Mucosa of gallbladder (tissue), 1 donor: ENCODE measurements at regions not wholly inside any gene's neighbourhood (a gene's known extent, or its start where the extent isn't known, plus 50 kb on each side); places are given as distances from the start of the nearest gene placed in this dataset.
"Not testable (repeated sequence)": the region's sequence is repeated elsewhere in the genome, so short reads cannot be mapped to it uniquely, and the experiment has no call there.

Experiments
- DNase-seq: peaks from one replicate; pipeline ENCODE4 v3.0.0-alpha.2; 2020; ENCODE audit warnings: low spot score
- donor health status: DM: no; HTN: no; CAD: no.

GRCh38 chr6:100226811-100227210 is 232.8 kb upstream of the MCHR2 start:
- DNase-seq = no peak

DNA sequence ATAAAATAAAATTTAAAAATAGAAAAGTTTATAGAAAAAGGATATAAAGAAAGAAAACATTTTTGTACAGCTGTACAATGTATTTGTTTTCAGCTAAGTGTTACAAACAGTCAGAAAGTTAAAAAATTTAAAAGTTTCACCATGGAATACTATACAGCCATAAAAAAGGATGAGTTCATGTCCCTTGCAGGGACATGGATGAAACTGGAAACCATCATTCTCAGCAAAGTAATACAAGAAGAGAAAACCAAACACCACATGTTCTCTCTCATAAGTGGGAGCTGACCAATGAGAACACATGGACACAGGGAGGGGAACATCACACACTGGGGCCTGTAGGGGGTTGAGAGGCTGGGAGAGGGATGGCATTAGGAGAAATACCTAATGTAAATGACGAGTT is 229.9 kb upstream of the MCHR2 start:
- DNase-seq = not testable (repeated sequence)

DNA sequence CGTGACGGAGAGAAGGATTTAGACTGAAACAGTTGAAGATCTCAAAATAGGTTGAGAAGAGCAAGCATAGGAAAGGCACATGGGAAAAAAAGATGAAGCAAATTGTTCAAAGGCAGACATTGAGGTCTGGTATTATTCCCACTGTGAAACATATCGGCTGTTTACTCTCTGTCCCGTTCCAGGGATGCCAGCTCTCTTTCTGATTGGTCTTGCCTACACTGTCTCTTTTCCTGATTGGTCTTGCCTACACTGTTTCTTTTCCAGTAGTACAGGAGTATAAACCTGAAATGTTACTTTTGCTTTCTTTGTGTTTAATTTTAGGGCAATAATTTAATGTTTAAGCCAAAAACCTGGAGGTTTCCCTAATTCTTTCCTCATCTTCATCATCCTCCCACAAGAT is 226.5 kb upstream of the MCHR2 start:
- no peak for DNase-seq

- DNase-seq = no peak
Measured at GRCh38 chr6:100217225-100218012, 223.4 kb upstream of the MCHR2 start.

DNA sequence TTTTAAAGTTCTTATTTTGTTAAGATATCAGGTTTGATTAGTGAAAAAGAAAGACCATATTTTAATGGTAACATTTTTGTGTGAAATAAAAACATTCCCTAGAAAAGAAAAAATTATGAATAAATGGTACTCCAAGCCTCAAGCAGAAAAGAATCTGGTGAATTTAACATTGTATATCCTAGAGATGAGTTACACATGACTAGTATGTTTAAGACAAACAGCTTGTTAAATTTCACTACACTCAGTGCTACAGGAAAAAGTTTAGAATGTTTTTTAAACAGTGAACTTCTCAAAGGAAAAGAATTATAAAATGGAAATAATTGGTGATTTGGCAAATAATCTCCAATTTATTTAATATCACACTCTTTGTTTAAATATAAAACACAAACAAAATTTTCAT is 222.7 kb upstream of the MCHR2 start:
- DNase-seq = no peak

DNA sequence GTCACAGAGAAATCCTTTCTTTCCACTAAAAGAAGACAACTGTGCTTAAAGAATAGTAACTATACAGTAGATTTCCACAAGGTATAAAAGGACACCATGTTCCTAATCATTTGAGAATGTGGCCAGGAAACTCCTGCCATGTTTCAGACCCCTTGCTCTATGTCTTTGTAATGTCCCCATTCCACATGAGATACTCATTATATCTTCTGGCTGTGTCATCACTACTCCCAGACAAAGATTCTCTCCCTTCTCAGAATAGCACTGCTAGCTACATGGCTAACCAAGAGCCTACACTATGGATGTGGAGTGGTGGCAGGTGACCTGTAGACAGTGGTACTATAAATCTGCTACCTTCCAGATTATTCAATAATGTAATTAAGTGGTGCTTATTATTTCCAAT is 218.1 kb upstream of the MCHR2 start:
- no peak for DNase-seq

DNA sequence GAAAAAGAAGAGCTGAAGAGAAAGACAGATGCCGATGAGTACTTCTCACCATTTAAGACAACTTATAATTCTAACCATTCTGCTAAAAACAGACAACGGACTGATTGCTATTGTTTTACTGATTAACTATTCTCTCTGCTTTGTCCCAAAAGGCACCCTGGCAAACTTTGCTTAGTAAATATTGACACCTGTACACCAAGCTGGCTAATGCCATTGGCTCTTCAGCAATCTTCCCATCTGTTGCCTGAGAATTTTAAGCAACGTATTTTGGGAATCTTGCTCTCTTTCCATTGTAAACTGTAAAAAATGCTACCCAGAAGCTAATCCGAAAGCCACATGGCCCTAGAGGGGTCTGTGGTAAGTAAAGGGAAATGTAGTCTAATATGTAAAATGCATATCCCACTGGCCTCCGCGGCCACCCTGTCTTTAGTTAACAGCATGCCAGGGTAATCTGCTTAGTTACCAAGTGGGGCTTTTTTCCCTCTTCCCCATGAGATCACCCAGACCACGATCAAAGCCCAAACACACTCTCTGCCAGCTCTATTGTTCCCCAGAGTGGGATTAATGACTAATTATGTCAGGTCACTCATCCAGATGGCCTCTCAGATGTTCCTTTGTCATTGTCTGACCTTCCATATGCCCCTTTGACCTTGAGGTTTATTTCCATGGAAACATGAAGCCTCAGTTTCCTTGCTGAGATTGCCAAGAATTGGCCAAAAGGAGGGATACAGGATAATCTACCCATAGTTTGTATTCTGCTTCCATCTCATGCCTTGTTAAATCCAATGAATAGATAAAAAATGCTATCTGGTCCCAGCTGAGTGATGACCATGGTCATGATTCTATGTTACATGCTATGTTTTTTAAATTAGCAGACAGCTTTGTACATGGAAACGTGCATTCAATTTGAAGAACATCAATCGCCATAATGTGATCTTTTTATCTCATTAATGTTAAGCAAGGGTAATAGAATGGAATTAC is 216.4 kb upstream of the MCHR2 start:
- no peak for DNase-seq

DNA sequence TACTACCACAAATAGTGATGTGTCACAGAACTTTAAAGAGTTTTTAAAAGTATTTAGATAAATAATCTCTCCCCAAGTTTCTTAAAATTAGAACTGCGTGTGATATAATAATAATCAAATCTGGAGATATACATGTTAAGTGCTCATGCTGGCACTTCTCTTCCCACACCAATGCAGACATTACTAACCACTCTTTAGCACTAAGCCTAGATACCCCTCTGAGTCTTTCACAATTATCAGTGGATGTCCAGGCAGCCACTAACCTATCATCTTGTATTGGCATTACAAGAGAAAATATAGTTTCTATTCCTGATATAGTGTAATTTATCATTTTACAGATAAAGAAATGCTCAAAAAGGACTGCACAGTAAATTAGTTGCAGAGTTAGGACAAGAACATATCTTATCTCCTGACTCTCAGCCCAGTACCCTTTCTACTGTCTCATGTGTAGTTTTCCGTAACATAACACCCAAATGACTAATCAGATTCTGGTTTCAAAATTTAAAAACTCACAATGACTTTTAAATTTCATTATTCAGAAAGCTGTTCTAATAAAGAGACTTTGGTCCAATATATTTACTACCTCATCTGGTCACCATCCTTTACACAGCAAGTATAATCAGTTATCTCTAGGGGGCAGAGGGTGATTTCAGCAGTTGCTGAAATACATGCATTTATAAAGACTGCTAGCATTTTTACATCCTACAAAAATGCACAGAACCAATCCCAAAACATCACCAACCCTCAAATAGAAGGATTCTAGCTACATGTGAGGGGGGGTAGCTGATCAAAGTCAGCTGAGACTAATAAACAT is 215.5 kb upstream of the MCHR2 start:
- DNase-seq = no peak

GRCh38 chr6:100203400-100203799 is 209.4 kb upstream of the MCHR2 start:
- DNase-seq = no peak

DNA sequence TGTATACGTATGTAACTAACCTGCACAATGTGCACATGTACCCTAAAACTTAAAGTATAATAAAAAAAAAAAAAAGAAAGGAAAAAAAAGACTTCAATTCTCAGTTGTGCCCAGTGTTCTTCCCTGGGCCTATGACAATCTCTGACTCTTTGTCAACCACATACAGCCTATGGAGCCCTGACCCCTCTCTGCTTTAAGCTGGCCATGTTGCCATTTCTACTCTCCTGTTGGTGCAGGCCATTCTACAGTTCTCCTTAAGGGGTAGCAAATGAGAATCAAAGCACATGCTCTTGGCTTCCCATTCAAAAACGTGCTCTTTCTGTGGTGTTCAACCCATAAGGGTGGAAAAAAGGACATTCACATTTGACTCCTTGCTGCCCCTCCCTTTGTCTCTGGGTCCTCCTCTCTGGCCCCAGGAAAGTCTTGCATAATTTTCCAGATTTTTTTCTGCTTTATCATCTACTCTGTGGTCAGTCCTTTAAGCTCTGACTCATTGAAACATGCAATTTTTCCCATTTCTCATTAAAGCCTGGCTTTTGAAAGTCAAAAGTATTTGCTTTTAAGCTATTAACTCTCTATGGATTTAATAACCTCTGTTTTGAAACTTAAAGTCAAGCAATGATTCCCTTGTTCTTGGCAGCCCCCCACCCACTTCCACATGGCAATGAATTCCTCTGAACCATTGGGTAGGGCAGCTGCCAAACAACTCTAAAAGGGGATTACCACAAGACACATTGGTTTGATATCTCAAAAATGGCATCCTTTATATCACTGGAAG is 208.6 kb upstream of the MCHR2 start:
- no peak for DNase-seq

- DNase-seq = not testable (repeated sequence)
Measured at GRCh38 chr6:100196214-100196982, 202.4 kb upstream of the MCHR2 start.

GRCh38 chr6:100195244-100195643 is 201.2 kb upstream of the MCHR2 start:
- not testable (repeated sequence) for DNase-seq

DNA sequence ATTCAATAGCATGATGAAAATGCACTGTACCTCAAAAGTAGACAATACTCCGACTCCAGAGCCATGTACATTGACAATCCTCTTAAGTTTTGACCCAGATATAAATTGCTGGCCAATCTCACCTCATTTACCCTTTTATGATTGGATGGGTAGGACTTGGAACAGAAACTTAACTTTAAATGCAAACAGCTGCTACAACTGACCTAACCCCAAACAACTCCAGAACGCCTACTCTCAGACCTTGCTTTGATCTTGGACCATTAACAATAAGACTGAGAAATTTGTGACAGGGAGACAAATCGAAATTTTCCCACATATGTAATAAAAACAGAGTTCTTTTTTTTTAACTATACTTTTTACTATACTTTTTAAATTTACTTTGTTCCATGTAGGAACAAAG is 200.5 kb upstream of the MCHR2 start:
- no peak for DNase-seq

- no peak for DNase-seq
Measured at GRCh38 chr6:100188754-100189153, 194.7 kb upstream of the MCHR2 start.

DNA sequence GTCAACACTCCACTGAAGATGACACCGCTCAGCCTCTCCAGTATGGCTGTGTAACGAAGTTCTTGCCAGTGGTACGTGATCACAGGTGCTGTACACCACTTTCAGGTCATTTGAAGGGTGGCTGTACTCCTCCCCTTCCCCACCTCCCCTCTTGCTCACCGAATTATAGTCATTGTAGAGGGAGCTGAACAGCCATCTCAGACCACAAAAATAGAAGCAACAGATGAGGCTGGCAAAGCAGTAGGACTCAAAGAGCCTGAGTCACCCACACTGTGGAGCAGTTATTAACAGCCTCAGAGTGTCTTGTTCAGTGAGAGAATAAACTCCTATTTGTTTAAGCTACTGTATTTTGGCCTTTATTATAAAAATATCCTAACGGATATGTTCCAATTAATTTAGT is 192.5 kb upstream of the MCHR2 start:
- DNase-seq = no peak

- no peak for DNase-seq
Measured at GRCh38 chr6:100185615-100186014, 191.6 kb upstream of the MCHR2 start.

GRCh38 chr6:100184473-100184872 is 190.4 kb upstream of the MCHR2 start:
- DNase-seq = no peak

GRCh38 chr6:100182313-100182712 is 188.3 kb upstream of the MCHR2 start:
- DNase-seq = no peak

DNA sequence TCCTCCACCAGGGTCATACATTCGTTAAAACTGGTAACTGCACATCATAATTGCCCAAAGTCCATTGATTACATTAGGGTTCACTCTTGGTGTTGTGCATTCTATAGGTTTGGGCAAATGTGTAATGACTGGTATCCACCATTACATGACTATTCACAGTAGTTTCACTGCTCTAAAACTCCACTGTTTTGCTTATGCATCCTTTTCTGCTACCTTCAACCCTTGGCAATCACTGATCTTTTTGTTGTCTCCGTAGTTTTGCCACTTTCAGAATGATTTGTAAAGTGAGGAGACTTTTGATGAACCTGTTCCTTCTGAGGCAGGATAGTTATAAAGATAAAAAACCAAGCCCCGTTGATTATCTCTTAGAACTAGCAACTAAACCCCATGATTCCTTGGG is 187.3 kb upstream of the MCHR2 start:
- no peak for DNase-seq

DNA sequence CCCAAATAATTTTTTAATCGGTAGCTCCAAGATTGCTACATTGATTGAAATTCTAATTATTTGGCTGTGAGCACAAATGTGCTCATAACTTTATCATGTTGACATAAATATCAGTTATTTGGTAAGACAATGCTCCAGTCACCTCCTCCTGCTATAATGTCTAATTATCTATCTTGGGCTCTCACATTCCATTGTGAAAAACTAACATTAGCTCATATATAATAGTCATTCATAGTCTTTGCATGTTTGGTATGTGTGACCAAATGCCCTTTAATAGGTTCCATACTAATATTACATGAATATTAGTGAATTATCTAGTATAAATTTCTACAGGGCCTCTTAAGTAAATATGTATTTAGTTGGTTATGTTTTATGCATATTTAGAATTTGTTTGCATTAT is 185.6 kb upstream of the MCHR2 start:
- DNase-seq = no peak
